ENCODE measurements at regions not wholly inside any gene's neighbourhood (a gene's known extent, or its start where the extent isn't known, plus 50 kb on each side); places are given as distances from the start of the nearest gene placed in this dataset.

DNA sequence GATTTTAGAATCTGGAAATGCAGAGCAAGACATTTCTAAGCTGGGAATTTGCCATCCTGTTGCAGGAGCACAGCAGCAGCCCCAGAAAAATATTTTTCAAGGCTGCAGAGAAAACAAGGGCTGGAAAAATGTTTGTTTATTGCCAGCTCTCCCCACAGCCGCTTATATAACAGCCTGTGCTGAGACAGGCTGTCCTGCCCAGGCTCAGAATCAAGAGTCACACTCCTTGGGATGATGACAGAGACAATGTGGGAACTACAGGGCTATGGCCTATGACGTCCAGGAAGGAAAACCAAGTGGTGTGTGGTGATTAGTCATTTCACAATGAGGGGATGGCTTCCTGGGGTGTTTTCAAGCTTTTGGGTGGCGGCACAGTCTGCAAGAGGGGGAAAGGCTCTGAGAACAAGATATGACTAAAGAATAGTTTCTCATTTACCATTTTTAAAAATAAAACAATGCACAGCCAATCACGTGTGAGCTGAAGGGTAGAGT lies 136.3 kb upstream of the SERP2 start:
- ChIA-PET POLR2A (interaction anchor here (0.6 to 0.9 kb wide), 3 partner anchors 25 to 602 kb away, joined by 3 read pairs; no protein-coding TSS in a partner anchor), CTCF (ENCODE audit: unreplicated experiment) (no interaction called here)
- Histone ChIP-seq H3K27ac (ENCODE audit: low read depth, low read length, poor library complexity, severe bottlenecking) (no peak overlapping the region), H3K36me3 (ENCODE audit: insufficient read depth, low read length) (no peaks in the 10 kb centered on the region), H3K4me3 (ENCODE audit: low read depth, low read length, poor library complexity, severe bottlenecking) (no peak overlapping the region), H2AFZ (ENCODE audit: low read length) (peak overlapping the region; percentile 49), H3K79me2 (ENCODE audit: insufficient read depth, low read depth, low read length) (no peaks in the 10 kb centered on the region), H3K9me3 (ENCODE audit: low read length) (no peaks in the 10 kb centered on the region), H3K4me2 (ENCODE audit: low read length) (no peak overlapping the region), H3K4me1 (ENCODE audit: insufficient read depth, low read length, poor library complexity, severe bottlenecking) (peaks cover 14% of the 10 kb centered on the region), H4K20me1 (ENCODE audit: insufficient read depth, low read length) (no peaks in the 10 kb centered on the region), H3K9me2 (ENCODE audit: insufficient read depth, low read length) (no peaks in the 10 kb centered on the region)
- intact Hi-C loops (cut with micrococcal nuclease; ENCODE audit: unreplicated experiment) = no loop called here
- DNase-seq (ENCODE audit: low spot score) = no peak
- TF ChIP-seq EZH2phosphoT487 (IDR thresholded peaks at IDR 0.05; ENCODE audit: borderline replicate concordance, low read depth, low read length) = no peak
- TF ChIP-seq, protein P1, sequence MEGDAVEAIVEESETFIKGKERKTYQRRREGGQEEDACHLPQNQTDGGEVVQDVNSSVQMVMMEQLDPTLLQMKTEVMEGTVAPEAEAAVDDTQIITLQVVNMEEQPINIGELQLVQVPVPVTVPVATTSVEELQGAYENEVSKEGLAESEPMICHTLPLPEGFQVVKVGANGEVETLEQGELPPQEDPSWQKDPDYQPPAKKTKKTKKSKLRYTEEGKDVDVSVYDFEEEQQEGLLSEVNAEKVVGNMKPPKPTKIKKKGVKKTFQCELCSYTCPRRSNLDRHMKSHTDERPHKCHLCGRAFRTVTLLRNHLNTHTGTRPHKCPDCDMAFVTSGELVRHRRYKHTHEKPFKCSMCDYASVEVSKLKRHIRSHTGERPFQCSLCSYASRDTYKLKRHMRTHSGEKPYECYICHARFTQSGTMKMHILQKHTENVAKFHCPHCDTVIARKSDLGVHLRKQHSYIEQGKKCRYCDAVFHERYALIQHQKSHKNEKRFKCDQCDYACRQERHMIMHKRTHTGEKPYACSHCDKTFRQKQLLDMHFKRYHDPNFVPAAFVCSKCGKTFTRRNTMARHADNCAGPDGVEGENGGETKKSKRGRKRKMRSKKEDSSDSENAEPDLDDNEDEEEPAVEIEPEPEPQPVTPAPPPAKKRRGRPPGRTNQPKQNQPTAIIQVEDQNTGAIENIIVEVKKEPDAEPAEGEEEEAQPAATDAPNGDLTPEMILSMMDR (conservative IDR thresholded peaks at IDR 0.05; ENCODE audit: low read length) = no peak
- BruUV-seq (replicated peaks) = no TSS peak

DNA sequence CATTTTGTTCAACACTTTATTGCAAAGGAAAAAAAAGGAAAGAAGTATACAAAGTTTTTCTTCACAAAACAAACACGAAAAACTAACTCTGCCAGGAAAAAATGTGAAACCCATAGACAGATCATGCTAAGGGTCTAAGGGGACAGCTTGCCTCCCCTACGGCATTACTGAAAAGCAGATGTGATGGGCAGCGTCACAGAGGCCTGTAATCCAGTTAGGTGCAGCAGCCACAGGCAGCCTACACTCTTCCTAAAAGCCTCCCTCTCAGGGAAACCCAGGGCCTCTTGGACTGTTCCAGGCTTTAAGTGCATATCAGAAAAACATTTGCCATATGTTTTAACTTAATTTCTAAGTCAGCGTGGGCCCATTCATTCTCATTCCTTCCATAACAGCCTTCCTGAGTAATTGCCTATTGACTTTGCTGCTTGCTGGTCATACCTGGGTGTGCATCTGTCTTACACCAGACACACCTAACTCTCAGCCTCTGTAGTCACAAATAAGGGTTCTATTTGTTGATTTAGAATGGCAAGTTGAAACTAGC lies 135.7 kb upstream of the SERP2 start:
- H3K9me2 ChIP-seq (ENCODE audit: insufficient read depth, low read length) = no peaks in the 10 kb centered on the region
- H3K9me3 ChIP-seq (ENCODE audit: low read length) = no peaks in the 10 kb centered on the region
- H3K4me2 ChIP-seq (ENCODE audit: low read length) = no peak overlapping the region
- TF ChIP-seq, protein P1 (conservative IDR thresholded peaks at IDR 0.05; ENCODE audit: low read length) = no peak
- no peak for TF ChIP-seq EZH2phosphoT487 (IDR thresholded peaks at IDR 0.05; ENCODE audit: borderline replicate concordance, low read depth, low read length)
- peaks cover 20% of the 10 kb centered on the region for H3K4me1 ChIP-seq (ENCODE audit: insufficient read depth, low read length, poor library complexity, severe bottlenecking)
- H3K4me3 ChIP-seq (ENCODE audit: low read depth, low read length, poor library complexity, severe bottlenecking) = no peak overlapping the region
- CTCF ChIA-PET (ENCODE audit: unreplicated experiment) = no interaction called here
- no peak for DNase-seq (ENCODE audit: low spot score)
- H3K36me3 ChIP-seq (ENCODE audit: insufficient read depth, low read length) = no peaks in the 10 kb centered on the region
- no peaks in the 10 kb centered on the region for H3K79me2 ChIP-seq (ENCODE audit: insufficient read depth, low read depth, low read length)
- BruUV-seq (replicated peaks) = no TSS peak
- POLR2A ChIA-PET = interaction anchor here (0.6 to 0.9 kb wide), 3 partner anchors 24 to 602 kb away, joined by 3 read pairs; no protein-coding TSS in a partner anchor
- no peaks in the 10 kb centered on the region for H4K20me1 ChIP-seq (ENCODE audit: insufficient read depth, low read length)
- H2AFZ ChIP-seq (ENCODE audit: low read length) = peak overlapping the region; percentile 49; the same call in 1 of the 2 replicates
- no peak overlapping the region for H3K27ac ChIP-seq (ENCODE audit: low read depth, low read length, poor library complexity, severe bottlenecking)
- intact Hi-C loops (cut with micrococcal nuclease; ENCODE audit: unreplicated experiment) = no loop called here

DNA sequence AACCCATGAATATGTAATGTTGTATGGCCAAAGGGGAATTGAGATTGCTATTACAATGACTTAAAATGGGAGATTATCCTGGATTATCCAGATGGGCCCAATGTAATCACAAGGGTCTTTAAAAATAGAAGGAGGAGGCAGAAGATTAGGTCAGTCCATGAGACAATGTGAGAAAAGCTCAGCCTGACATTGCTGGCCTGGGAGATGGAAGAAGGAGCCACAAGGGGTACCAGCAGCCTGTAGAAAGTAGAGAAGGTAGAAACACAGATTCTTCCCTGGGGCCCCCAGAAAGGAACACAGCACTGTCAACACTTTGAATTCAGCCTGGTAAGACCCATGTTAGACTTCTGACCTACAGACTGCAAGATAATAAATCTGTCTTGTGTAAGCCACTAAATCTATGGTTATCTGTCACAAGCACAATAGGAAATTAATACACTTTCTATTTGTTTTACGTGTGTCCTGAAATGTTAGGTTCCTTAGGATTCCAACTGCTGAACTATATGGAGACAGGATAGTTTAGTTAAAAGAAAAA lies 132.9 kb upstream of the SERP2 start:
- H3K36me3 ChIP-seq (ENCODE audit: insufficient read depth, low read length) = no peaks in the 10 kb centered on the region
- no peaks in the 10 kb centered on the region for H4K20me1 ChIP-seq (ENCODE audit: insufficient read depth, low read length)
- DNase-seq (ENCODE audit: low spot score) = no peak
- TF ChIP-seq EZH2phosphoT487 (IDR thresholded peaks at IDR 0.05; ENCODE audit: borderline replicate concordance, low read depth, low read length) = no peak
- TF ChIP-seq, protein P1 (conservative IDR thresholded peaks at IDR 0.05; ENCODE audit: low read length) = no peak
- H3K9me2 ChIP-seq (ENCODE audit: insufficient read depth, low read length) = no peaks in the 10 kb centered on the region
- H3K4me2 ChIP-seq (ENCODE audit: low read length) = no peak overlapping the region
- ChIA-PET POLR2A (interaction anchor here (1.1 to 1.7 kb wide), 2 partner anchors 34 to 196 kb away, joined by 3 to 6 read pairs; no protein-coding TSS in a partner anchor), CTCF (ENCODE audit: unreplicated experiment) (no interaction called here)
- H3K27ac ChIP-seq (ENCODE audit: low read depth, low read length, poor library complexity, severe bottlenecking) = no peak overlapping the region
- H3K4me3 ChIP-seq (ENCODE audit: low read depth, low read length, poor library complexity, severe bottlenecking) = no peak overlapping the region
- H2AFZ ChIP-seq (ENCODE audit: low read length) = peak overlapping the region; percentile 44; the same call in 1 of the 2 replicates
- no peaks in the 10 kb centered on the region for H3K79me2 ChIP-seq (ENCODE audit: insufficient read depth, low read depth, low read length)
- H3K4me1 ChIP-seq (ENCODE audit: insufficient read depth, low read length, poor library complexity, severe bottlenecking) = peaks cover 38% of the 10 kb centered on the region
- intact Hi-C loops (cut with micrococcal nuclease; ENCODE audit: unreplicated experiment) = loop anchor here (10.0 kb wide), 1 partner anchor 336 kb away; no protein-coding TSS in a partner anchor
- no peaks in the 10 kb centered on the region for H3K9me3 ChIP-seq (ENCODE audit: low read length)
- BruUV-seq (replicated peaks) = no TSS peak

Measured in OCI-LY7 (cell line).